MM.1S (cell line): ENCODE measurements at regions not wholly inside any gene's neighbourhood (a gene's known extent, or its start where the extent isn't known, plus 50 kb on each side); places are given as distances from the start of the nearest gene placed in this dataset.

Experiments
- DNase-seq: peaks from one replicate; pipeline ENCODE4 v3.0.0-alpha.2; 2015
- H2AFZ ChIP-seq: fragments of 300-600 bp; sonication (generic); 2 replicates; pipeline ENCODE4 v1.6.0; 2016; ENCODE audit warnings: antibody characterized with exemption, low read length
- H3F3A ChIP-seq: fragments of 300-600 bp; sonication (generic); 2 replicates; pipeline ENCODE4 v1.6.1; 2016; ENCODE audit warnings: mild to moderate bottlenecking, antibody characterized with exemption, low read length, moderate library complexity, mixed read lengths; ENCODE audit not compliant: insufficient read depth
- H3K27ac ChIP-seq: fragments of 300-600 bp; sonication (generic); 2 replicates; pipeline ENCODE4 v1.5.1; 2016; ENCODE audit warnings: mild to moderate bottlenecking, low read length
- H3K27me3 ChIP-seq: fragments of 300-600 bp; sonication (generic); replicated peaks from 2 replicates; pipeline ENCODE4 v1.6.0; 2016; ENCODE audit warnings: low read length; ENCODE audit not compliant: insufficient read depth
- H3K36me3 ChIP-seq: fragments of 300-600 bp; sonication (generic); replicated peaks from 2 replicates; pipeline ENCODE4 v1.6.1; 2016; ENCODE audit warnings: mild to moderate bottlenecking, low read length, mixed read lengths; ENCODE audit not compliant: insufficient read depth
- H3K4me1 ChIP-seq: fragments of 300-600 bp; sonication (generic); 2 replicates; pipeline ENCODE4 v1.6.1; 2016; ENCODE audit warnings: low read length, mixed read lengths
- H3K4me2 ChIP-seq: fragments of 300-600 bp; sonication (generic); 2 replicates; pipeline ENCODE4 v1.6.0; 2016; ENCODE audit warnings: low read depth, low read length
- H3K4me3 ChIP-seq: fragments of 300-600 bp; sonication (generic); 2 replicates; pipeline ENCODE4 v1.5.1; 2016; ENCODE audit warnings: low read length, mixed read lengths
- H3K79me2 ChIP-seq: fragments of 300-600 bp; sonication (generic); 2 replicates; pipeline ENCODE4 v1.6.1; 2016; ENCODE audit warnings: mixed run types, low read length, mixed read lengths
- H3K9ac ChIP-seq: fragments of 300-600 bp; sonication (generic); 2 replicates; pipeline ENCODE4 v1.6.1; 2016; ENCODE audit warnings: low read length, mixed read lengths
- H3K9me2 ChIP-seq: fragments of 300-600 bp; sonication (generic); replicated peaks from 2 replicates; pipeline ENCODE4 v1.6.1; 2016; ENCODE audit warnings: mild to moderate bottlenecking, low read length, mixed read lengths; ENCODE audit not compliant: insufficient read depth
- H3K9me3 ChIP-seq: fragments of 300-600 bp; sonication (generic); replicated peaks from 2 replicates; pipeline ENCODE4 v1.6.1; 2016; ENCODE audit warnings: mild to moderate bottlenecking, low read length, mixed read lengths; ENCODE audit not compliant: insufficient read depth
- H4K20me1 ChIP-seq: fragments of 300-600 bp; sonication (generic); 2 replicates; pipeline ENCODE4 v1.6.1; 2016; ENCODE audit warnings: mild to moderate bottlenecking, low read length, moderate library complexity, mixed read lengths; ENCODE audit not compliant: insufficient read depth
- EZH2 ChIP-seq: fragments of 300-600 bp; sonication (generic); optimal IDR thresholded peaks from 2 replicates; pipeline ENCODE3; 2017; ENCODE audit warnings: low read depth, mild to moderate bottlenecking, antibody characterized with exemption, low read length, mixed read lengths
- EZH2phosphoT487 ChIP-seq: fragments of 300-600 bp; sonication (generic); IDR thresholded peaks from 2 replicates; pipeline ENCODE4 v1.6.1; 2018; ENCODE audit warnings: antibody characterized with exemption, low read length
- TF ChIP-seq, protein P1 (sequence below): fragments of 300-600 bp; sonication (generic); IDR thresholded peaks from 2 replicates; pipeline ENCODE4 v1.5.1; 2016; ENCODE audit warnings: antibody characterized with exemption, low read length, mixed read lengths

DNA sequence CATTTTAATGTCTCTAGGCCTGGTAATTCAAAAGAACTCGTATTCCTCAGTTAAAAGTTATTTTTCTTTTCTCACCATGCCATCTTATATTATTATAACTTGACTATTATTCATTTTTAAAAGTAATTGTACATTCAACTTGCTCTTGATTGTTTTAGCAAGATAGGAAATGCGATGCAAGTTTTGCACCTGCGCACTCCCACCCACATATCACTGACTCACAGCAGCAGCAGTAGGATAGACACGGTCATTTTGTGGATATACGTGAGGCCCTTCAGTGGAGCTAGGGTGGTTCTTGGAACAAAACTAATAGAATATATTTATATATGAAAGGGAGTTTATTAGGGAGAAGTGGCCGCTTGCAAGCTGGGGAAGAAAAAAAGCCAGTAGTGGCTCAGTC lies 95.5 kb upstream of the UBE3A start:
- H3K27ac ChIP-seq: no peak overlapping the region
- H3K4me1 ChIP-seq: no peaks in the 10 kb centered on the region
- H3K9me2 ChIP-seq: no peaks in the 10 kb centered on the region
- H4K20me1 ChIP-seq: no peaks in the 10 kb centered on the region
- H3K36me3 ChIP-seq: no peaks in the 10 kb centered on the region
- no peak for TF ChIP-seq EZH2
- no peak for TF ChIP-seq EZH2phosphoT487
- TF ChIP-seq, protein P1, sequence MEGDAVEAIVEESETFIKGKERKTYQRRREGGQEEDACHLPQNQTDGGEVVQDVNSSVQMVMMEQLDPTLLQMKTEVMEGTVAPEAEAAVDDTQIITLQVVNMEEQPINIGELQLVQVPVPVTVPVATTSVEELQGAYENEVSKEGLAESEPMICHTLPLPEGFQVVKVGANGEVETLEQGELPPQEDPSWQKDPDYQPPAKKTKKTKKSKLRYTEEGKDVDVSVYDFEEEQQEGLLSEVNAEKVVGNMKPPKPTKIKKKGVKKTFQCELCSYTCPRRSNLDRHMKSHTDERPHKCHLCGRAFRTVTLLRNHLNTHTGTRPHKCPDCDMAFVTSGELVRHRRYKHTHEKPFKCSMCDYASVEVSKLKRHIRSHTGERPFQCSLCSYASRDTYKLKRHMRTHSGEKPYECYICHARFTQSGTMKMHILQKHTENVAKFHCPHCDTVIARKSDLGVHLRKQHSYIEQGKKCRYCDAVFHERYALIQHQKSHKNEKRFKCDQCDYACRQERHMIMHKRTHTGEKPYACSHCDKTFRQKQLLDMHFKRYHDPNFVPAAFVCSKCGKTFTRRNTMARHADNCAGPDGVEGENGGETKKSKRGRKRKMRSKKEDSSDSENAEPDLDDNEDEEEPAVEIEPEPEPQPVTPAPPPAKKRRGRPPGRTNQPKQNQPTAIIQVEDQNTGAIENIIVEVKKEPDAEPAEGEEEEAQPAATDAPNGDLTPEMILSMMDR: no peak
- H3F3A ChIP-seq: no peaks in the 10 kb centered on the region
- DNase-seq: no peak
- no peaks in the 10 kb centered on the region for H3K9me3 ChIP-seq
- H2AFZ ChIP-seq: no peak overlapping the region
- H3K4me3 ChIP-seq: no peak overlapping the region
- H3K79me2 ChIP-seq: no peaks in the 10 kb centered on the region
- no peaks in the 10 kb centered on the region for H3K27me3 ChIP-seq
- H3K9ac ChIP-seq: no peak overlapping the region
- no peak overlapping the region for H3K4me2 ChIP-seq

GRCh38 chr15:25532269-25533140 lies 93.7 kb upstream of the UBE3A start:
- H3K9me3 ChIP-seq: no peaks in the 10 kb centered on the region
- no peaks in the 10 kb centered on the region for H3K4me1 ChIP-seq
- no peak for DNase-seq
- no peak overlapping the region for H3K27ac ChIP-seq
- no peaks in the 10 kb centered on the region for H3K9me2 ChIP-seq
- no peak overlapping the region for H3K4me3 ChIP-seq
- TF ChIP-seq EZH2 (no peak), EZH2phosphoT487 (no peak)
- TF ChIP-seq, protein P1: no peak
- no peaks in the 10 kb centered on the region for H4K20me1 ChIP-seq
- H3K27me3 ChIP-seq: no peaks in the 10 kb centered on the region
- H3F3A ChIP-seq: no peaks in the 10 kb centered on the region
- H3K4me2 ChIP-seq: no peak overlapping the region
- no peak overlapping the region for H2AFZ ChIP-seq
- no peak overlapping the region for H3K9ac ChIP-seq
- no peaks in the 10 kb centered on the region for H3K79me2 ChIP-seq
- no peaks in the 10 kb centered on the region for H3K36me3 ChIP-seq

DNA sequence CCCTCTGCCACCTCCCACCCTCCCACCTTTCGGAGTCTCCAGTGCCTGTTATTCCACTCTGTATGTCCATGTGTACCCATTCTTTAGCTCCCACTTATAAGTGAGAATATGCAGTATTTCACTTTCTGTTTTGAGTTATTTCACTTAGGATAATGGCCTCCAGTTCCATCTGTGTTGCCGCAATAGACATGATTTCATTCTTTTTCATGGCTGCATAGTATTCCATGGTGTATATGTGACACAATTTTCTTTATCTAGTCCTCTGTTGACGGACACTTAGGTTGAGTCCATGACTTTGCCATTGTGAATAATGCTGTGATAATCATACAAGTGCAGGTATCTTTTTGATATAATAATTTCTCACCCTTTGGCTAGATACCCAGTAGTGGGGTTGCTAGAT lies 91.0 kb upstream of the UBE3A start:
- H3K9me2 ChIP-seq: no peaks in the 10 kb centered on the region
- H4K20me1 ChIP-seq: no peaks in the 10 kb centered on the region
- no peak overlapping the region for H3K4me3 ChIP-seq
- H3K9me3 ChIP-seq: no peaks in the 10 kb centered on the region
- no peaks in the 10 kb centered on the region for H3K36me3 ChIP-seq
- no peak for TF ChIP-seq EZH2phosphoT487
- TF ChIP-seq, protein P1: no peak
- no peak for TF ChIP-seq EZH2
- H3K27me3 ChIP-seq: no peaks in the 10 kb centered on the region
- no peak overlapping the region for H3K9ac ChIP-seq
- no peak overlapping the region for H2AFZ ChIP-seq
- no peaks in the 10 kb centered on the region for H3F3A ChIP-seq
- no peak overlapping the region for H3K27ac ChIP-seq
- no peak overlapping the region for H3K4me2 ChIP-seq
- no peaks in the 10 kb centered on the region for H3K79me2 ChIP-seq
- no peak for DNase-seq
- no peaks in the 10 kb centered on the region for H3K4me1 ChIP-seq
